Lung (tissue), 11 donors: ENCODE measurements at regions not wholly inside any gene's neighbourhood (a gene's known extent, or its start where the extent isn't known, plus 50 kb on each side); places are given as distances from the start of the nearest gene placed in this dataset.
A peak's percentile ranks its signal among the peaks of the same experiment; 100 is the strongest.

Experiments
- ATAC-seq: fragments of 200-7000 bp; cut with Tn5 transposase; one replicate; pipeline ENCODE4 v1.9.1; 2020; ENCODE audit warnings: moderate number of reproducible peaks; ENCODE audit not compliant: insufficient read depth, low FRiP score
- DNase-seq, 3 donors: peaks; one replicate each; pipeline ENCODE4 v3.0.0-alpha.2; 2013 to 2017
- H3K27ac ChIP-seq, 2 donors: one replicate each; pipeline ENCODE4 v1.5.1; 2013; ENCODE audit warnings: mild to moderate bottlenecking in 2 of 2, moderate library complexity in 2 of 2, control low read depth in 1 of 2, inconsistent platforms in 1 of 2, low read depth in 1 of 2, low read length in 1 of 2
- H3K27me3 ChIP-seq, 3 donors: one replicate each; pipeline ENCODE4 v1.5.1; 2013; ENCODE audit warnings: low read length in 2 of 3; ENCODE audit not compliant: control insufficient read depth in 3 of 3, insufficient read depth in 3 of 3
- H3K36me3 ChIP-seq, 4 donors: one replicate each; pipeline ENCODE4 v1.5.1; 2013; ENCODE audit warnings: low read length in 4 of 4, mild to moderate bottlenecking in 1 of 4, moderate library complexity in 1 of 4; ENCODE audit not compliant: control insufficient read depth in 4 of 4, insufficient read depth in 4 of 4
- H3K4me1 ChIP-seq, 5 donors: one replicate each; pipeline ENCODE4 v1.5.1; 2013; ENCODE audit warnings: low read length in 5 of 5, mild to moderate bottlenecking in 2 of 5, moderate library complexity in 1 of 5; ENCODE audit not compliant: control insufficient read depth in 5 of 5, insufficient read depth in 5 of 5
- H3K4me3 ChIP-seq: one replicate; pipeline ENCODE4 v1.5.1; 2013; ENCODE audit warnings: mild to moderate bottlenecking, control low read depth, moderate library complexity
- H3K9ac ChIP-seq, 2 donors: one replicate each; pipeline ENCODE4 v1.5.1; 2013; ENCODE audit warnings: low read length in 2 of 2, control low read depth in 1 of 2; ENCODE audit not compliant: insufficient read depth in 1 of 2
- H3K9me3 ChIP-seq, 4 donors: one replicate each; pipeline ENCODE4 v1.5.1; 2013; ENCODE audit warnings: low read length in 3 of 4, mild to moderate bottlenecking in 1 of 4, moderate library complexity in 1 of 4; ENCODE audit not compliant: control insufficient read depth in 4 of 4, insufficient read depth in 3 of 4
- WGBS, 2 donors: extraction: QIAGEN DNeasy Blood & Tissue Kit; methylation state at CpG; one replicate each; pipeline ENCODE4 v1.1.7; 2013; 5-methylcytosine and 5-hydroxymethylcytosine counted together
- TF ChIP-seq, protein P1 (sequence below): IDR thresholded peaks from 2 replicates; pipeline ENCODE4 v1.5.1; 2012; ENCODE audit warnings: mild to moderate bottlenecking; ENCODE audit errors: control extremely low read depth, extremely low read depth
- donor health status: control.
- donor health status: control.
- donor health status: Bipolar disorder and iron deficiency.
- donor health status: healthy.
- donor health status: DM: yes; HTN: yes; CAD: no.

DNA sequence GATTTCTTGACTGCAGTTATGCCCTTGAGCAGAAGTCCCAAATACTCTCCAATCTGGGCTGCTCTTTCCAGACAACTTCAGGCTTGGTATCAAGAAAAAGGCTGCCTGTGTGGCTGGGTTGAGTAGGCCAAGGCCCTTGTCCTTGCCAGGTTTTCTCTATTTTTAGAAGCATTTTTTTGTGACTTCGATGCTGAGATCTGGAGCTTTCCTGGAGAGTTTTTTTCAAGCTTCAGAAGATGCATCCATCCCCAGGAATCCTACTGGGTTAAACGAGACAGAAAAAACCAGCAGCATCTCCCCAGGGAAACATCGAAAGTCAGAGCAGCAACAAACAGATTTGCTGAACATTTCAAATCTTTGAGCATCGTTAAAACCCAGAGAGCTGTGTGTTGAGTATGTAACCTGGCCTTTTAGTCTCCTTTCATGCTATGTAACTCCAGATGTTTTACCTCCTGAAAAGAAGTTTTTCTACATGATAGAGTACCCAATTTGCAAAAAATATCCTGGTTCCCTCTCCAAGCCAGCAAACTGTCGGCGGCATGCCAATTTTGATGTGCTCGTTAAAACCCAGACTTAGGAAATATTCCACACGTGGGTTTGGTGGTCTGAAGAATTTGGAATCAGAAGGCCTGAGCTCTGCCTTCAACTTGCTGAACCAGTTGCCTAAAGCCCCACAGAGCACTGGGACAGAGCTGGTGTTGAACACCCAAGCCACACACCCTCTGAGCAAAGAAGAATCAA lies 98.1 kb upstream of the ALDH1B1 start:
- no peaks in the 10 kb centered on the region for H3K27me3 ChIP-seq
- H3K4me3 ChIP-seq, result no peak overlapping the region
- WGBS, 2 donors, result 64 to 74% methylated on average over 8 of the region's 8 CpGs
- H3K27ac ChIP-seq, result no peak overlapping the region
- ATAC-seq, result no peak
- H3K36me3 ChIP-seq, result no peaks in the 10 kb centered on the region
- H3K9me3 ChIP-seq, result peaks cover 0 to 1% (median 0%) of the 10 kb centered on the region in 4 donors
- peaks cover 0 to 23% (median 10%) of the 10 kb centered on the region in 5 donors for H3K4me1 ChIP-seq
- no peak overlapping the region for H3K9ac ChIP-seq
- DNase-seq, result peak; percentile 44 to 70 (median 63)
- TF ChIP-seq, protein P1, sequence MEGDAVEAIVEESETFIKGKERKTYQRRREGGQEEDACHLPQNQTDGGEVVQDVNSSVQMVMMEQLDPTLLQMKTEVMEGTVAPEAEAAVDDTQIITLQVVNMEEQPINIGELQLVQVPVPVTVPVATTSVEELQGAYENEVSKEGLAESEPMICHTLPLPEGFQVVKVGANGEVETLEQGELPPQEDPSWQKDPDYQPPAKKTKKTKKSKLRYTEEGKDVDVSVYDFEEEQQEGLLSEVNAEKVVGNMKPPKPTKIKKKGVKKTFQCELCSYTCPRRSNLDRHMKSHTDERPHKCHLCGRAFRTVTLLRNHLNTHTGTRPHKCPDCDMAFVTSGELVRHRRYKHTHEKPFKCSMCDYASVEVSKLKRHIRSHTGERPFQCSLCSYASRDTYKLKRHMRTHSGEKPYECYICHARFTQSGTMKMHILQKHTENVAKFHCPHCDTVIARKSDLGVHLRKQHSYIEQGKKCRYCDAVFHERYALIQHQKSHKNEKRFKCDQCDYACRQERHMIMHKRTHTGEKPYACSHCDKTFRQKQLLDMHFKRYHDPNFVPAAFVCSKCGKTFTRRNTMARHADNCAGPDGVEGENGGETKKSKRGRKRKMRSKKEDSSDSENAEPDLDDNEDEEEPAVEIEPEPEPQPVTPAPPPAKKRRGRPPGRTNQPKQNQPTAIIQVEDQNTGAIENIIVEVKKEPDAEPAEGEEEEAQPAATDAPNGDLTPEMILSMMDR, result no peak

DNA sequence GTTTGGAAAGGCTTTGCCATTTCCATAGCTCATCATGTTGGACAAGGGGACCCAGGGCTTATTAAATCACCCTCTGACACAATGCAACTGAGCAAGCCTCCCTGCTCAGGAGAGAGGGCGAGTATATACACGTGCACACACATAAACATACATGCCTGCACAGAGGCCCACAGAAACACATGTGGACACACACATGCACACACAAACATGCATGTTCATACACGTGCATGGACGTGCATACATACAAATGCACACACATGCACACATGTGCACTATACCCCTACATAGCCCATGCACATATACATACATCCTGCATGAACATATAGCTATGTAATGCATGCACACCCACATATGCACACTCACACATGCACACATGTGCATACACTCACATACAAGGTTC lies 99.5 kb upstream of the ALDH1B1 start:
- Histone ChIP-seq H3K36me3 (no peaks in the 10 kb centered on the region), H3K27me3 (no peaks in the 10 kb centered on the region), H3K9me3 (no peaks in the 10 kb centered on the region), H3K27ac (no peak overlapping the region), H3K4me1 (peaks cover 0 to 23% (median 10%) of the 10 kb centered on the region in 5 donors), H3K4me3 (no peak overlapping the region), H3K9ac (no peak overlapping the region)
- no peak for DNase-seq
- no peak for ATAC-seq
- 88 to 90% methylated on average over 4 of the region's 4 CpGs for WGBS, 2 donors
- TF ChIP-seq, protein P1, result no peak

DNA sequence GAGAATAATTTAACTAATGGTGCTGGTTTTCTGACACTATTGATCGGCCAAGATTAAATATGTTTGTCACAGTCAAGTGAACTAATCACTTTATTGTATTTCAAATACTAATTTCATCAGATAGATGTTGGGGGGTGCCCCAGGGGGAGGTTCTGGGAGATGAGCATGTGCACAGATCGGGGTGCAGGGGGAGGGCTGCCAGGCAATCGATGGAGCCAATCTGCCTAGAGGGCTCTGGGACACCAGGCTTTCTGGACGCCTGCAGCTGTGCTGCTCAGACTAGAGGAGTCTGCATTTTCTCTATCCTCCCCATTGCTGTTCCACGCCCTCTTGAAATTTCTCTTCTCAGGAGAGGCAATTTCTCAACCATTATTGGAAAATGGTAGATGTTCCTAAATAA lies 100.0 kb upstream of the ALDH1B1 start:
- H3K4me1 ChIP-seq, result peaks cover 0 to 23% (median 10%) of the 10 kb centered on the region in 5 donors
- H3K27ac ChIP-seq, result no peak overlapping the region
- WGBS, 2 donors, result 91 to 96% methylated on average over 5 of the region's 5 CpGs
- H3K4me3 ChIP-seq, result no peak overlapping the region
- DNase-seq, result no peak
- ATAC-seq, result no peak
- no peaks in the 10 kb centered on the region for H3K9me3 ChIP-seq
- TF ChIP-seq, protein P1, result no peak
- H3K9ac ChIP-seq, result no peak overlapping the region
- no peaks in the 10 kb centered on the region for H3K36me3 ChIP-seq
- H3K27me3 ChIP-seq, result no peaks in the 10 kb centered on the region
